Kidney tubule cell (primary cell): ENCODE measurements at regions not wholly inside any gene's neighbourhood (a gene's known extent, or its start where the extent isn't known, plus 50 kb on each side); places are given as distances from the start of the nearest gene placed in this dataset.
"Not testable (repeated sequence)": the region's sequence is repeated elsewhere in the genome, so short reads cannot be mapped to it uniquely, and the experiment has no call there.

Experiments used
- DNase-seq: peaks from one replicate; pipeline ENCODE4 v3.0.0-alpha.2; 2018; ENCODE audit warnings: low spot score

DNA sequence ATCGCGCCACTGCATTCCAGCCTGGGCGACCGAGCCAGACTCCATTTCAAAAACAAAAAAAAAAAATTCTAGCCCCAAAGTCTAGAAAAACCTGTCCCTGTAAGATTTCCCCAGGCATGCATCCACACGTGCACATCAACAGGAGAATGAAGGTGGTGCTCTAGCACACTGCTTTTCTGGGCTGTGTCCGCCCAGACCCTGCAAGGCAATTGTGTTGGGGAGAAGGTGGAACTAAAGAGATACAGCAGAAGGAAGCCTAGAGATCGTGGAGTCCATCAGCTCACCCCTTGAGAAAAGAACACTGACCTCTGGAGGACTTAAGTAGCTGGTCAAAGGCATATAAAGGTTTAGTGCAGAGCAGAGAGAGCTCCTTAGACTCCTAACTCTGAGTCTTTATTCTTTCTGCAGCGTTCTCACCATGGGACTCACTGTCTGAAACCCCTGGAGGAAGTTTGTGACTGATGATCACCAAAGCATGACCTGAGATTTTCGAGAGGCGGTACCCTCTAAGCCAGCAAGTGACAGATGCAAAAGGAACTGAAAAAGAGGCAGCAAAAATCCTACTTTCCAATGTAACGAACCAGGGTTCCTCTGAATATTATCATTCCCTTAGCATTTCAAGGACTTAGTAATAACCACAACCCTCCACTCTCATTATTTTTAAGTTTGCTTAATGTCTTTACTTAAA, 179.8 kb downstream of the MEX3B start:
- no peak for DNase-seq

DNA sequence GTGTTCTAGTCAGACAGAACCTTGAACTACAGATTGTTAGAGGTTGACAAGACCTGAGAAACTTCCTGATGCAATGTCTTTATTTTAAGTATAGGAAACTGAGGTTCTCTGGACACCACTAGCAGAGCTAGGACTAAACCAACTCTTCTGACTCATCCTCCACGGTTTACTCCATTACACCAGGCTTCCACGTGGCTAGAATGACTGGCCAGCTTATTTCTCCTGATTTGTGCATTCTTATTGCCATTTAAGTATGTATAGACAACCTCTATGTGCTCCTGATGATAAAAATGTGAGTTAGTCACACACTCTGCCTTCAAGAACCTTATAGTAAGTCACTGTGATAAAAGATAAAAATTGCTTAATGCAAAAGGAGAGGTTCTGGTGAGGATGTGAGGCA, 182.7 kb downstream of the MEX3B start:
- no peak for DNase-seq

DNA sequence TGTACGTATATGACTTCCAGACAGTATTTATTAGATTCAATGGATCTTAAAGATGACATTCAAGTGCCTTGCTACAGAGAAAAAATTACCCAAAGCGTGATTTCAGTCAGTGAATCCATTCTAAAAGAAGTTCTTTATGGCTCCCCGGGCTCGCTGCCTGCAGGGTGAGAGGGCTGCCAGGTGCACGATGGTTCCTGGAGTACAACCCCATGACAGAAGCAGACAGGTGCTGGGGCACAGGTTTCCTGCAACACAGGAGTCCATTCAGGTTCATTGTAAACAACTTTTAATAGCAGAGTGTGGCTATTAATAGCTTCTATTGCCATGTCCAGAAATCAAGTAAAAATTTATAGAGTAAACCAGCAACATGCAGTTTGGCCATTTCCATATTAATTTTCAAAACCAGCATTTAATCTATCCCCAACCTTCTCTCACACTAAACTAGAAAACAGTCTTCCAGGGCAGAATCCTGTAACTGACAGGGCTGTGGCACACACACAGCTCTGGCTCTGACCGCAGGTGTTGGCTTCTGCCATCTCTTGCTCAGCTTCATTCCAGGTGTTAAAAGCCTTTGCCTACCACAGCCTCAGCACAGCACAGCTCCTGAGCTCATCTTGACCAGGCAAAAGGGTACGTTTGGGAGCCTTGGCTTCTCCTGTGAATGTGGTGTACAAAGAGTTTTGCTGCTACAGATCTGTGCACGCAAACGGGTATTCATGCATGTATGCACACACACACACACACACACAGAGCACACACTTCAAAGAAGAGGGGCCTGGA, 185.9 kb downstream of the MEX3B start:
- DNase-seq: no peak

DNA sequence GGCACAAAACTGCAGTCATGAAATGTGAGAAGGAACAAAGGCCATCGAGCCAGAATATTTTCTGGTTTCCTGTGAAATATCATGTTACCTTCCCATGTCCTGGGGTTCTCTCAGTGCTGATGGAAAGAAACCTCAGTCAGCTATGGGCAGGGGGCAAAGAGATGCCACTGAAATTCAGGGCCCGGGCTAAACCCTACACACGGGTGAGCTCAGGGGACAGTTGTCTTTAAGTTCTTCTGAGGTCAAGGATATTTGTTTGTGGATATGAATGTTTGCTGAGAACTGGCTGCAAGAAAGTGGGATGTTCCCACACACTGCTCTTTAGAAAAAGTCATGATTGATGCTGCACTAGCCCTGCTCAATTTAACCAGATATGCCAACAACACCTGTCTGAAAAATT, 187.2 kb downstream of the MEX3B start:
- no peak for DNase-seq

DNA sequence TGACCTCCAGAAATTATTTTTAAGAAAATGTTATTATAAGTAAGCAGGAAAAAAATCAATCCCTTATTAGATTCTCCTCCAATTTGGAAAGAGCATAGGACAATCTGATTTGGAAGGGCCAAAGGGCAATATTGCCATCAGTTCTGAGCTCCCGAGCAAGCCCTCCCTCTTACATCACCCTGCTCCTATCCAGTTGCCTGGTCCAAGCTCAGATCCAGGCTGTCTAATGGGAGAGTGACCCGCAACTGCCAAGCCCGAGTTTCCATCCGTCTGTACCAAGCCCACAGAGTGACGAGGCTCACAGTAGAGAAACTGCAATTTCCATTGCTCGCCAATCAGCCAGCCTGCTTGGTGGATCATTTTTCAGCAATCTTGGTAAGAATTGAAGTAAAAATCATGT, 187.7 kb downstream of the MEX3B start:
- no peak for DNase-seq

DNA sequence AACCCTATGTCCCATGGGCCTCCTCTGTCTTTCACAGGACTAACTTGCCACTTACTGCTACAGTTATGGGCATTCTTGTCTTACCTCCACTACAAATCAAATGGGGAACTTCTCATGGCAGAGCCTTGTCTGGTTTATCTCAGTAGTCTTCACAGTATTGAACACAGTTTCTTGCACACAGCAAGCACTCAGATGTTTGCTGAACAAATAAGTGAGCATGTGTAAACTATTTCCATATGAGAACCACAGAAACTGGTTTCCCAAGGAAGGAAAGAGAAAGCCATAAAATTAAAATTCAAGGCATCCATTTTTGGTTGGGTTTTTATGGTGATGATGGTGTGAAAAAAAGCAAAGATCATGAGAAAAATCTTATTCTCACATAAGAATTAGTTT, 189.2 kb downstream of the MEX3B start:
- no peak for DNase-seq

DNA sequence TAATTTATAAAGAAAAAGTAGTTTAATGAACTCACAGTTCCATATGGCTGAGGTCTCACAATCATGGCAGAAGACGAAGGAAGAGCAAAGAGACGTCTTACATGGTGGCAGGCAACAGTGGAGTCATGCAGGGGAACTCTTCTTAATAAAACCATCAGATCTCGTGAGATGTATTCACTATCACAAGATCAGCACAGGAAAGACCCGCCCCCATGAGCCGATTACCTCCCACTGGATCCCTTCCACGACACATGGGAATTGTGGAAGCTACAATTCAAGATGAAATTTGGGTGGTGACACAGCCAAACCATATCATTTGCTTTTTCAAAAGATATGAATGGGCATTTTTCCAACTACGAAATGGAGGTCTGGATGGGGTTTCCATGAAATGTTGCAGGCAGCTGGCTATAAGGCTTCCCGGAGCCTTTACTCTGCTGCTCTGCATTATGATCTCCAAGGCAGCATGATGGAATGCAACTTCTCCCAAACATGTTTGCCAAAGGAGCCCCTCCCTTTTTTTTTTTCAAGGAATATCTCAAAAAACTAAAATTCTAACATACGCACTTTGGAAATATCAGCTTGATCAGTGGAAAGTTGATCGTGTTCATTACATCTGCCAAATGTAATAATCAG, 189.7 kb downstream of the MEX3B start:
- DNase-seq: no peak

DNA sequence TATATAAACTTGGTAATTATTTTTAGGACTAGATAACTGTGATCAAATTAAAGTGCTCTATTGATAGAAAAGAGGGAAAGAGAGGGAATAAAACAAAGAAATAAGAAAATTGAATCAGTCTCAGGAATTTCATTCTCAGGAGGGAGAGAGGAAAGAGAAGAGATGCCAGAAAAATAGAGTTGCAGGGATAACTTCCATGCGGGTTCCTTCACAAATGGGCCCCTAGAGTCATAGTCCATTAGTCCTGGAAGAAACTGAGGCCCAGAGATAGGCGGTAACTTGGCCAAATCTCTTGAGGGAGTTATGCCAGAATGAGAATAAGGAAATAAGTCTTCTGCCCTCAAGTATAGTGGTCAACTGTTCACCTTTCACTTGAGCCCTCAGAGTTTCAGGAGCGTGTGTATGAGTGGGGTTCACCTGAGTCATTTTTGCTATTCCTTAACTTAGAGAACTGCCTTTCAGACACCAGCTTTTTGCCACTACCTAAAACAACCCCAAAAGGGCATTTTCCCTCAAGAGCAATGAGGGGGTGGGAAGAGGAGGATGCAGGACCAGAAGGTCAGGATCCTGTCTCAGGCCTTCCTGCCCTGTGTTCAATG, 192.6 kb downstream of the MEX3B start:
- DNase-seq: no peak

DNA sequence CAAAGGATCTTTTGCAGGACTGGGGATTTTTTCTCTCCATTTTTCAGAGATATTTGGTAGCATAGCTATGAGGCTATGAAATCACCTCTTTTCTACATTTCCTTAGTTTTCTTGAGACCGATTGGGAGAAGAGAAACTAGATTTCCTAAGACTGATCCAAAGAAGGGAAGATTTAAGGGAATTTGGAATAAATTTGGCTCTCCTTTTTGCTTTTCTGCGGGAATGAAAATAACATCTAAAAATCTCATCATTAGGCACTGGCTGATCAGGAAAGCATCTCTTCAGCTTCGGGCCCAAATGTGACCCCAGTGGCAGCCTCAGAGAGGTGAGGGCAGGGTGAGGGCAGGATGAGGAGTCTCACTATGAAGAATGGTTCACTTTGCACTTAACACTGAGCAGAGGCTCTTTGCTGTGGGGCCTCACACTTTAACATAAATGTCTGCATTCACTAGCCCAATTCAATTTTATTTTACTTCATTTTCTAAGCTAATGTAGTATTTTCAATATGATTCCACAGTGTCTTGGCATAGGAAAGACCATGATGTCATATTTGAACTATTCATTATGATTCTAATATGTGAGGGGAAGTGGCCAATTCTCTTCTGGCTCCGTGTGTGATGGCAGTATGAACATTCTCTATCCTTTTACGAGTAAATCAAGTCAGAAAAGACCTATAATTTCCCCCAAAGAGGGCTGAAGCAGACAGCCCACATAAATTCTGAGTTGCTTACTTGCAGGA, 193.2 kb downstream of the MEX3B start:
- DNase-seq: no peak

DNA sequence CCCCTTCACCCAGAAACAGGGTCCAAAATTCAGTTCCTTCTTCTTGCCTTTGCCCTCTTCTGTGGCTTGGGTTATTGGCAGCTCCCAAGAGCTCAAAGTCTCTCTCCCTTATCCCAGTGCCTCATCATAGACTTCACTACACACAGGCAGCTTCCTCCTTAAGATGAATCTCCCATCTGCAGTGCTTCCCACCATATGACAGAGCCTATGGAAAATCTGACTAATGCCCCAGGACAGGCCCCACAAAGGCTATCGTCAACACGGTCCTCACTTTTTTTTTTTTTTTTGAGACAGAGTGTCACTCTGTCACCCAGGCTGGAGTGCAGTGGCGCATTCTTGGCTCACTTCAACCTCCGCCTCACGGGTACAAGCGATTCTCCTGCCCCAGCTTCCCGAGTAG, 194.1 kb downstream of the MEX3B start:
- DNase-seq: no peak

DNA sequence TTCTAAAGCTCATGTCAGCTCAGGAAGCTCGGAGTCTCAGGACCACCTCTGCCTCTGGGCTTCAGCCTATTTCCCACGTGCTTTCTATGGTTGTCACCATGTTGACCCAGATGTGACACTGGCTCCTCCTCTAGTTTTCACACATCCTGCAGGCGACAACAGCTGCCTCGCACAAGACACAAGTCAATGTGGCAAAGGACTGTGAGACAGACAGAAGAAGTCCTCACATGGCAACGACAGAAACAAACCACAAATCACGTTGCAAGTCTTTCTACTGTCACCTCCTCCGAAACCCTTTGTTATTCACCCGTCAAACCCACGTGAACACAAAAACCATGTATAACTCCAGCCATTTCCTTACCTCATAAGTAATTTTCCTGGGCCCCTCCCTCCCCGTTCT, 194.5 kb downstream of the MEX3B start:
- DNase-seq: no peak

DNA sequence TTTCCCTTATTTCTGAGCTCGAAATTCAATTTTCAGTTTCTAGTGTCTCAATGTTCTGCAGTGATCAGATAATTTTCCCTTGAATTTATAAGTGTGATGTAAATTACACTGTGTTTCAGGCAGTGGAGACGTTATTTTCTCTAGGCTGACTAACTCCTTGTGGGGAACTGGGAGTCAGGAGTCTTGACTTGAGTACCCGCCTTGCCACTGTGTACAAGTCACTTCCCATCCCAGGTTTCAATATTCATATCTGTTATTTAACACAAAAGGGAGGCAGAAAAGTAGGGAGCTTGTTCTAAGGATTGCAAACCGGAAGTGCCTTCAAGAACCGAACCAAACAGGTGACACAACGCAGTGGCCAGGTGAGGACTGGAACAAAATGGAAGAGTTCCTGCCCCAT, 196.5 kb downstream of the MEX3B start:
- no peak for DNase-seq

DNA sequence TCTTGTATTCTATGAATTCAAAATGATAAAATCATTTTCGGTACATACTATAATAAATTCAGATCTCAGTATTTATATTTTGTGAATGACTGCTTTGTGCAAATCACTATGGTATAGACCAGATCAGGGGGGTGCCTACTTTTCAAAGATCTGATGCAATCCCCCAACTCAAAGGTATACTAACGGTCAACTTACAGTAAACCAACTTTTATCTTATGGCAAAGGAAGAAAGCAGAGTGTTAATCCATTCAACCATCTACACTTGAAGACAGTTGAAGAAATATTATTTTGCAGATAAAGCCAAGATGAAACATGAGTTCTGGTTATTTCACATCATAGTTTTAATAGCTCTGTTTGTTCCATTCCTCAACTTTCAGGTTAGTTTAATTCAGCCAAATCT, 197.1 kb downstream of the MEX3B start:
- DNase-seq: no peak

DNA sequence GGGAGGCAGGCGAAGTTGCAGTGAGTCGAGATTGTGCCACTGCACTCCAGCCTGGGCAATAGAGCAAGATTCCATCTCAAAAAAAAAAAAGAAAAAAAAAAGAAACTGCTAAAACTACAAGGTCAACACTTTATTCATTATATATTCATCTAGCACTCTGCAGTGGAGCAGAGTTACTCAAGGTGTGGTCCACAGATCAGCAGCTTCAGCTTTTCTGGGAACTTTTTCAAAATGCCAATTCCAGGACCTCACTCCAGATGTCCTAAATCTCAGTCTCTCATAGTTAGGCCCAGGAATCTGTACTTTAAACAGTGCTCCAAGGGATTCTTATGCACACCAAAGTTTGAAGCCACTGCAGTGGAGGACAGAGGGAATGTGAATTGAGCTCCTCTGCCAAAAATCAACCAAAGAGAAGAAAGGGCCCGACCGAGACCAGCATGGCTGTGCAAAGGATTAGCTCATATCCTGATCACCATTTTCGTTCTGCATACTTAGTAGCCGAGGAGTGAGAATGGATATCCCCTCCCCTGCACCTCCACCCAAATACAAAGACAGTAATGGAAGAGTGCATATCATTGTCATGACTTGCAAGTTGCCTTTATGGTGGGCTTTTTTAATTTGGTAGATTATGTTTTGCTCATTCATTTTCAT, 201.9 kb downstream of the MEX3B start:
- no peak for DNase-seq

DNA sequence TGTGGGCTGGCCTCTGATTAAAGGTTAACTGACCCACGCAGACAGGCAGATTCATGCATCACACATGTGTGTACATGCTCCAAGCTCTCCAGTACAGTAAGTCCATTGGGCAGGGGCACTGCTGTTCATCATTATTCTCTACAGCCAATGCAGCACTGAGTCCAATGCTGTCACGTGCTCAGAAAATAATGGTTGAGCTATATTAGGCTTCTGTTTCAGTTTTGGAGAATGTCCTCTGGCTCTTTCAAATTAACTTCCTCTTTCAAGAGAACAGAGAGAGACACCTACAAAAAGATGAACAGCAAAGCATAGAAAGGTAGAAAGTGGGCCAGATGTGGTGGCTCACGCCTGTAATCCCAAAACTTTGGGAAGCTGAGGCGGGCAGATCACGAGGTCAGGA, 202.6 kb downstream of the MEX3B start:
- DNase-seq: no peak

DNA sequence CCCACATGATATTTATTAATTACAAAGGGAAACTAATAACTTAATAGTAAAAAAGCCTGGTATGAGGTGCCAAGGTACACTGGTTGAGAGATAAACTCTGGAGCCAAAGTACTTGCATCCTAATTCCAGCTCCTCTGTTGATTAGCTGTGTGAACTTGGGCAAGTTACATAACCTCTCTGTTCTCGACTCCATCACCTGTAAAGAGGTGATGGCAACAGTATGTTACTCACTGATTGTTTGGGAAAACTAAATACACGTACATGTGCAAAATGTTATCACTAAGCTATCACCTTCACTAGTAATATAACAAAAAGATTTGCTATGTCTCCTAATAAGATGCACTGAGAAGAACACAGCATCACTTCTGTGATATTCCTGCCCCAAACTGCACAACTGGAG, 206.4 kb downstream of the MEX3B start:
- DNase-seq: no peak

DNA sequence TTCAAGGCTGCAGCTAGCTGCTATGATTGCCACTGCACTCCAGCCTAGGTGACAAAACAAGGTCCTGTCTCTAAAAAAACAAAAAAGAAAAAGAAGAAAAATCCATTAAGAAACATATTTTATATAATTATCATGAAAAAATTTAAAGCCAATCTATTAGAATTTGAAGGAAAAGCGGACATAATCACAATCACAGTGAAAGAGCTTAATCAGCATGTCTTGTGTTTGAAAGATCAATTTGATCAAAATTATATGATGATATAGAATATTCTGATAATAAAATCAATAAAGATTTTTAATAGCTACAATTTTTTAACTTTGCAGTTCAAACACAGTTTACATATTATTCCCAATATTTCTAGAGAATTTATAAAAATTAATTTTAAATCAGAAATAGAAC, 210.1 kb downstream of the MEX3B start:
- no peak for DNase-seq

DNA sequence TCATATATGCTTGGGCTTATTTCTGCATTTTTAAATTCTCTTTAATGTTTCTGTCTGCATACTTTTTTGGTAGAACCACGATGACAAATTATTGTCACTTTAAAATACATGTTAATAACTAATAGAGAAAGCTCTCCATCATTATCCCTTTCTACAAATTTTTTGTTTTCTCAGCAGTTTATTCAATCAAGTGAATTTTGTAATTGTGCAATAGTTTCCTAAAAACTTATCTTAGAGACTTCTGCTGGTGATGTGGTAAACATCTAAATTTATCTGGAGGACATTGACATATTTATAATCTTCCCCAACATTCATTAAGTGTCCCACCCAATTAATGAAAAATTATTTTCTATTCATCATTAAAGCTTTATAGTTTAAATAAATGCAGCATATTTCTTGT, 215.3 kb downstream of the MEX3B start:
- no peak for DNase-seq

DNA sequence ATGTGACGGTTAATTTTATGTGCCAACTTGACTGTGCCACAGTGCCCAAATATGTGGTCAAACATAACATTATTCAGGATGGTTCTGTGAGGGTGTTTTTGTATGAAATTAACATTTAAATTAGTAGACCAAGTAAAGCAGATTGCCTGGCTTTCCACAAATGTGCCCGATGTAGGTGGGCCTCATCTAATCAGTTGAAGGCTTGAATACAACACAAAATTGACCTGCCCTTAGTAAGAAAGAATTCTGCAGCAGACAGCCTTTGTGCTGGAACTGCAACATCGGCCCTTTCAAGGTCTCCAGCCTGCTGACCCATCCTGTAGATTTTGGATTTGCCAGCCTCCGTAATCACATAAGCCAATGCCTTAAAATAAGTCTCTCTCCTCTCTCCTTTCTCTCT, 215.9 kb downstream of the MEX3B start:
- no peak for DNase-seq

DNA sequence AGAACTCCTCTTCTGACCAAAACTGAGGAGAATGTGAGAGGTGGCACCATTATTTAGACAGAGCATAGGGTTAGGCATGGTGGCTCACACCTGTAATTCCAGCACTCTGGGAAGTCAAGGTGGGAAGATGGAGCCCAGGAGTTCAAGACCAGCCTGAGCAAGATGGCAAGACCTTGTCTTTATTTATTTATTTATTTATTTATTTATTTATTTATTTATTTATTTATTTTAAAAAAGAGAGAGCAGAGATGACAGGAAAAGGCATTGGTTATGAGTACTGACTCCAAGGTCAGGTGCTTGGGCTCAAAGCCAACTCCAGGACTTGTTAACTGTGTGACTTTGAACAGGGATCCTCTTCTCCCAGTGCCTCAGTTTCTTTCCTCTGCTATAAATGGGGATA, 217.7 kb downstream of the MEX3B start:
- no peak for DNase-seq

DNA sequence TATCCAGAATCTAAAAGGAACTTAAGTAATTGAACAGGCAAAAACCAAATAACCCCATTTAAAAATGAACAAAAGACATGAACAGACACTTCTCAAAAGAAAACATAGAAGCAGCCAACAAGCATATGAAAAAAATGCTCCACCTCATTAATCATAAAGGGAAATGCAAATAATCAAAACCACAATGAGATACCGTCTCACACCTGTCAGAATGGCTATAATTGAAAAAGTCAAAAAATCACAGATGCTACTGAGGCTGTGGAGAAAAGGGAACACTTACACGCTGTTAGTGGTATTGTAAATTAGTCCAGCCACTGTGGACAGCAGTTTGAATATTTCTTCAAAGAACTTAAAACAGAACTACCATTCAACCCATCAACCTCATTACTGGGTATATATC, 220.7 kb downstream of the MEX3B start:
- DNase-seq: no peak

DNA sequence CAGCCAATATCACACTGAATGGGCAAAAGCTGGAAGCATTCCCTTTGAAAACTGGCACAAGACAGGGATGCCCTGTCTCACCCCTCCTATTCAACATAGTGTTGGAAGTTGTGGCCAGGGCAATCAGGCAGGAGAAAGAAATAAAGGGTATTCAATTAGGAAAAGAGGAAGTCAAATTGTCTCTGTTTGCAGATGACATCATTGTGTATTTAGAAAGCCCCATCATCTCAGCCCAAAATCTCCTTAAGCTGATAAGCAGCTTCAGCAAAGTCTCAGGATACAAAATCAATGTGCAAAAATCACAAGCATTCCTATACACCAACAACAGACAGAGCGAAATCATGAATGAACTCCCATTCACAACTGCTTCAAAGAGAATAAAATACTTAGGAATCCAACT, 223.2 kb downstream of the MEX3B start:
- not testable (repeated sequence) for DNase-seq
